HCT116 (cell line): ENCODE measurements at regions not wholly inside any gene's neighbourhood (a gene's known extent, or its start where the extent isn't known, plus 50 kb on each side); places are given as distances from the start of the nearest gene placed in this dataset.
"Not testable (repeated sequence)": the region's sequence is repeated elsewhere in the genome, so short reads cannot be mapped to it uniquely, and the experiment has no call there.

ENCODE experiments used
- ATAC-seq: fragments of 200-7000 bp; cut with Tn5 transposase; 2 replicates; pipeline ENCODE4 v1.9.1; 2020; ENCODE audit warnings: mild to moderate bottlenecking, moderate library complexity
- BruUV-seq: library from RNA; stranded (reverse); fragments of 400-500 nt; replicated peaks from 2 replicates; lab custom pipeline; 2021; lab: Mats Ljungman, UMichigan
- CTCF ChIA-PET: fragments of 300-600 bp; sonication (Branson Sonifier 250); formaldehyde crosslinking; loops from one replicate; lab custom pipeline; 2021; ENCODE audit warnings: antibody characterized with exemption; lab: Charles Lee
- POLR2A ChIA-PET: fragments of 300-600, 350-600 bp; sonication (Branson Sonifier 250); formaldehyde crosslinking; loops from one replicate; lab custom pipeline; 2021; ENCODE audit warnings: antibody characterized with exemption; lab: Charles Lee
- RAD21 ChIA-PET, 2 experiments: fragments of 300-600 bp; sonication (Branson Sonifier 250); formaldehyde crosslinking; loops; one replicate each; lab custom pipeline; 2023; ENCODE audit warnings: low total read pairs in 2 of 2; ENCODE audit not compliant: uncharacterized antibody in 2 of 2, unreplicated experiment in 2 of 2, low non-redundant PET in 1 of 2; lab: Charles Lee
- DNase-seq: peaks from one replicate; pipeline ENCODE4 v3.0.0-alpha.2; 2010; ENCODE audit warnings: low read depth, low spot score
- H2AFZ ChIP-seq: fragments of 200-600 bp; shearing (Covaris generic), sonication (generic); 2 replicates; pipeline ENCODE4 v1.6.1; 2017; ENCODE audit warnings: low read depth, mixed run types, mixed read lengths, antibody characterized with exemption, low read length; ENCODE audit not compliant: poor library complexity, severe bottlenecking
- H3K27ac ChIP-seq: 2 replicates; pipeline ENCODE4 v1.5.1; 2012; ENCODE audit warnings: low read depth, low read length
- H3K27me3 ChIP-seq: fragments of 200-600 bp; sonication (generic); 2 replicates; pipeline ENCODE4 v1.6.1; 2016; ENCODE audit warnings: mixed run types, low read length, mixed read lengths; ENCODE audit not compliant: insufficient read depth
- H3K36me3 ChIP-seq, 2 experiments: fragments of 200-500 bp in 1 of 2; fragments of 200-600 bp in 1 of 2; sonication (Bioruptor generic) in 1 of 2; sonication (generic) in 1 of 2; 2 replicates each; pipeline versions ENCODE4 v1.5.1 to v1.6.1; 2014 to 2016; ENCODE audit warnings: low read length in 2 of 2, inconsistent platforms in 1 of 2, mixed read lengths in 1 of 2, mixed run types in 1 of 2; ENCODE audit not compliant: insufficient read depth in 2 of 2, control insufficient read depth in 1 of 2
- H3K4me1 ChIP-seq, 2 experiments: fragments of 200-600 bp in 1 of 2; sonication (generic) in 1 of 2; 2 replicates each; pipeline versions ENCODE4 v1.5.1 to v1.6.1; 2012 to 2017; ENCODE audit warnings: low read length in 2 of 2, inconsistent platforms in 1 of 2, mild to moderate bottlenecking in 1 of 2, mixed read lengths in 1 of 2, mixed run types in 1 of 2, moderate library complexity in 1 of 2; ENCODE audit not compliant: insufficient read depth in 2 of 2, control insufficient read depth in 1 of 2
- H3K4me2 ChIP-seq: fragments of 200-600 bp; sonication (generic); 2 replicates; pipeline ENCODE4 v1.6.1; 2017; ENCODE audit warnings: mixed run types, low read length, mixed read lengths
- H3K4me3 ChIP-seq, 2 experiments: fragments of 200-600 bp in 1 of 2; sonication (generic) in 1 of 2; replicated peaks in 1 of 2; 2 replicates each; pipeline ENCODE4 v1.5.1; 2011 to 2016; ENCODE audit warnings: low read length in 2 of 2, control low read depth in 1 of 2, low read depth in 1 of 2, mild to moderate bottlenecking in 1 of 2, mixed read lengths in 1 of 2, mixed run types in 1 of 2
- H3K79me2 ChIP-seq: fragments of 200-600 bp; sonication (generic); 2 replicates; pipeline ENCODE4 v1.6.1; 2017; ENCODE audit warnings: mild to moderate bottlenecking, mixed run types, low read length, moderate library complexity, mixed read lengths; ENCODE audit not compliant: insufficient read depth
- H3K9ac ChIP-seq: fragments of 200-600 bp; sonication (generic); 2 replicates; pipeline ENCODE4 v1.6.1; 2016; ENCODE audit warnings: low read length, mixed read lengths
- H3K9me2 ChIP-seq: fragments of 200-600 bp; sonication (generic), shearing (Covaris generic); 2 replicates; pipeline ENCODE4 v1.6.1; 2017; ENCODE audit warnings: mixed run types, mild to moderate bottlenecking, moderate library complexity; ENCODE audit not compliant: insufficient read depth
- H3K9me3 ChIP-seq, 2 experiments: fragments of 200-500 bp in 1 of 2; fragments of 200-600 bp in 1 of 2; sonication (Bioruptor generic) in 1 of 2; sonication (generic) in 1 of 2; 2 replicates each; pipeline ENCODE4 v1.6.1; 2014 to 2017; ENCODE audit warnings: low read length in 2 of 2, mixed read lengths in 2 of 2, inconsistent platforms in 1 of 2, low read depth in 1 of 2, mild to moderate bottlenecking in 1 of 2, mixed run types in 1 of 2, moderate library complexity in 1 of 2; ENCODE audit not compliant: control insufficient read depth in 1 of 2, insufficient read depth in 1 of 2
- H4K20me1 ChIP-seq: fragments of 200-600 bp; sonication (generic), shearing (Covaris generic); 2 replicates; pipeline ENCODE4 v1.6.1; 2017; ENCODE audit warnings: mixed run types, mild to moderate bottlenecking, moderate library complexity; ENCODE audit not compliant: insufficient read depth
- CEBPB ChIP-seq: IDR thresholded peaks from 2 replicates; pipeline ENCODE4 v1.6.1; 2012; ENCODE audit warnings: low read depth
- EGR1 ChIP-seq: IDR thresholded peaks from 2 replicates; pipeline ENCODE4 v1.6.1; 2012; ENCODE audit warnings: low read depth
- FOSL1 ChIP-seq: IDR thresholded peaks from 2 replicates; pipeline ENCODE4 v1.6.1; 2012; ENCODE audit warnings: low read depth
- POLR2A ChIP-seq: IDR thresholded peaks from 2 replicates; pipeline ENCODE4 v1.7.0; 2011; ENCODE audit warnings: borderline replicate concordance; ENCODE audit not compliant: insufficient read depth, insufficient read length; ENCODE audit errors: extremely low read depth
- SP1 ChIP-seq: IDR thresholded peaks from 2 replicates; pipeline ENCODE4 v1.6.1; 2012; ENCODE audit warnings: low read depth
- intact Hi-C: fragments of 100-400 bp; cut with micrococcal nuclease; formaldehyde crosslinking; loops from 2 replicates; pipeline ENCODE4 v1.10.0; 2022

DNA sequence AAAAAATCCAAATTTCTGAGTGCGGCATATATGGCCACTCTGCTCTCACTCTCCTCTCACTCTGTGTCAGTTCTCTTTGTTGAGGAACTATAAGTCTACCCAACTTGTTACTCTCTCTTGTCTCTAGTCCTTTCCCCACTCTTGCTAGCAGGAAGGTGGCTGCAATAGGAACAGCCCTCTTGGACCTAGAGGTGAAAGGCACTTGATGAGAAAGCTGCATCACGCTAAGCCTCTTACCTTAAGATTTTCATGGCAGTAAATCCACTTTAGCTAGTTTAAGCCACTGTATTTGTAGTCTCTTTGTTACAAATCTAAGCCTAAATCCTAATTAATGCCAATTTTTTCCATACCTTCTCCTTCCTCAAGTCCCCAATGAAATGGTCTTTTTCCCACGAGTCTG, 189.9 kb downstream of the NKX6-1 start:
- H4K20me1 ChIP-seq: no peaks in the 10 kb centered on the region
- intact Hi-C loops: no loop called here
- no peaks in the 10 kb centered on the region for H3K79me2 ChIP-seq
- TF ChIP-seq EGR1: no peak
- TF ChIP-seq POLR2A: no peak
- TF ChIP-seq CEBPB: no peak
- no peak for TF ChIP-seq SP1
- no peak for TF ChIP-seq FOSL1
- no peaks in the 10 kb centered on the region for H3K9me2 ChIP-seq
- DNase-seq (no peak), ATAC-seq (no peak)
- ChIA-PET RAD21 (no interaction called here), CTCF (no interaction called here), POLR2A (no interaction called here)
- H3K27ac ChIP-seq: no peak overlapping the region
- H3K4me2 ChIP-seq: no peak overlapping the region
- no peaks in the 10 kb centered on the region for H3K36me3 ChIP-seq
- no peaks in the 10 kb centered on the region for H3K4me1 ChIP-seq
- H3K9ac ChIP-seq: no peak overlapping the region
- no peak overlapping the region for H2AFZ ChIP-seq
- no peak overlapping the region for H3K4me3 ChIP-seq
- no peaks in the 10 kb centered on the region for H3K9me3 ChIP-seq
- no peaks in the 10 kb centered on the region for H3K27me3 ChIP-seq
- BruUV-seq: no TSS peak

DNA sequence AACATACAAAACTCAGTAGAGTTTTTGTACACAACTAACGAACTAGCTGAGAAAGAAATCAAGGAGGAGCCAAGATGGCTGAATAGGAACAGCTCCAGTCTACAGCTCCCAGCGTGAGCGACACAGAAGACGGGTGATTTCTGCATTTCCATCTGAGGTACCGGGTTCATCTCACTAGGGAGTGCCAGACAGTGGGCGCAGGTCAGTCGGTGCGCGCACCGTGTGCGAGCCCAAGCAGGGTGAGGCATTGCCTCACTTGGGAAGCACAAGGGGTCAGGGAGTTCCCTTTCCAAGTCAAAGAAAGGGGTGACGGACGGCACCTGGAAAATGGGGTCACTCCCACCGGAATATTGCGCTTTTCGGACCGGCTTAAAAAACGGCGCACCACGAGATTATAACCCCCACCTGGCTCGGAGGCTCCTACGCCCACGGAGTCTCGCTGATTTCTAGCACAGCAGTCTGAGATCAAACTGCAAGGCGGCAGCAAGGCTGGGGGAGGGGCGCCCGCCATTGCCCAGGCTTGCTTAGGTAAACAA, 200.3 kb downstream of the NKX6-1 start:
- RAD21 ChIA-PET, H4K20me1 ChIP-seq, DNase-seq, H3K9me2 ChIP-seq, H3K79me2 ChIP-seq, H2AFZ ChIP-seq, H3K27me3 ChIP-seq, CTCF ChIA-PET, H3K9me3 ChIP-seq, POLR2A ChIA-PET, H3K36me3 ChIP-seq, intact Hi-C loops, BruUV-seq, ATAC-seq, H3K27ac ChIP-seq, H3K4me2 ChIP-seq, H3K4me3 ChIP-seq, H3K4me1 ChIP-seq, H3K9ac ChIP-seq: not testable (repeated sequence)
